ENCODE measurements at regions not wholly inside any gene's neighbourhood (a gene's known extent, or its start where the extent isn't known, plus 50 kb on each side); places are given as distances from the start of the nearest gene placed in this dataset.

GRCh38 chr12:61011767-61012423 is 1248.3 kb upstream of the USP15 start:
- TF ChIP-seq, protein P1, sequence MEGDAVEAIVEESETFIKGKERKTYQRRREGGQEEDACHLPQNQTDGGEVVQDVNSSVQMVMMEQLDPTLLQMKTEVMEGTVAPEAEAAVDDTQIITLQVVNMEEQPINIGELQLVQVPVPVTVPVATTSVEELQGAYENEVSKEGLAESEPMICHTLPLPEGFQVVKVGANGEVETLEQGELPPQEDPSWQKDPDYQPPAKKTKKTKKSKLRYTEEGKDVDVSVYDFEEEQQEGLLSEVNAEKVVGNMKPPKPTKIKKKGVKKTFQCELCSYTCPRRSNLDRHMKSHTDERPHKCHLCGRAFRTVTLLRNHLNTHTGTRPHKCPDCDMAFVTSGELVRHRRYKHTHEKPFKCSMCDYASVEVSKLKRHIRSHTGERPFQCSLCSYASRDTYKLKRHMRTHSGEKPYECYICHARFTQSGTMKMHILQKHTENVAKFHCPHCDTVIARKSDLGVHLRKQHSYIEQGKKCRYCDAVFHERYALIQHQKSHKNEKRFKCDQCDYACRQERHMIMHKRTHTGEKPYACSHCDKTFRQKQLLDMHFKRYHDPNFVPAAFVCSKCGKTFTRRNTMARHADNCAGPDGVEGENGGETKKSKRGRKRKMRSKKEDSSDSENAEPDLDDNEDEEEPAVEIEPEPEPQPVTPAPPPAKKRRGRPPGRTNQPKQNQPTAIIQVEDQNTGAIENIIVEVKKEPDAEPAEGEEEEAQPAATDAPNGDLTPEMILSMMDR (IDR thresholded peaks at IDR 0.05; ENCODE audit: insufficient read depth, missing control alignments), result no peak
- FAIRE-seq (no peak), DNase-seq (ENCODE audit: insufficient read length, low spot score) (no peak)

GRCh38 chr12:61018571-61018970 is 1241.6 kb upstream of the USP15 start:
- DNase-seq (ENCODE audit: insufficient read length, low spot score) (no peak), FAIRE-seq (no peak)
- TF ChIP-seq, protein P1 (IDR thresholded peaks at IDR 0.05; ENCODE audit: insufficient read depth, missing control alignments), result no peak

- FAIRE-seq, result no peak
- TF ChIP-seq, protein P1 (IDR thresholded peaks at IDR 0.05; ENCODE audit: insufficient read depth, missing control alignments), result no peak
- DNase-seq (ENCODE audit: insufficient read length, low spot score), result no peak
These were observed 1237.0 kb upstream of the USP15 start for GRCh38 chr12:61023231-61023630.

DNA sequence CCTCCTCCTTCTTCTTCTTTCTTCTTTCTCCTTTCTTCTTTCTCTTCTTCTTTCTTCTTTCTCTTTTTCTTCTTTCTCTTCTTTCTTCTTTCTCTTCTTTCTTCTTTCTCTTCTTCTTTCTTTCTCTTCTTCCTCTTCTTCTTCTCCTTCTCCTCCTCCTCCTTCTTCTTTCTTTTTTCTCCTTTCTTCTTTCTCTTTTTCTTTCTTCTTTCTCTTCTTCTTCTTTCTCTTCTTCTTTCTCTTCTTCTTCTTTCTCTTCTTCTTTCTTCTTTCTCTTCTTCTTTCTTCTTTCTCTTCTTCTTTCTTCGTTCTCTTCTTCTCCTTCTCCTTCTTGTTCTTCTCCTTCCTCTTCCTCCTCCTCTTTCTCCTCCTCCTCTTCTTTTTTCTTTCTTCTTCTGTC is 1230.7 kb upstream of the USP15 start:
- FAIRE-seq (no peak), DNase-seq (ENCODE audit: insufficient read length, low spot score) (no peak)
- TF ChIP-seq, protein P1 (IDR thresholded peaks at IDR 0.05; ENCODE audit: insufficient read depth, missing control alignments), result no peak

- FAIRE-seq (no peak), DNase-seq (ENCODE audit: insufficient read length, low spot score) (no peak)
- TF ChIP-seq, protein P1 (IDR thresholded peaks at IDR 0.05; ENCODE audit: insufficient read depth, missing control alignments), result no peak
These were observed 1222.4 kb upstream of the USP15 start for GRCh38 chr12:61037792-61038191.

DNA sequence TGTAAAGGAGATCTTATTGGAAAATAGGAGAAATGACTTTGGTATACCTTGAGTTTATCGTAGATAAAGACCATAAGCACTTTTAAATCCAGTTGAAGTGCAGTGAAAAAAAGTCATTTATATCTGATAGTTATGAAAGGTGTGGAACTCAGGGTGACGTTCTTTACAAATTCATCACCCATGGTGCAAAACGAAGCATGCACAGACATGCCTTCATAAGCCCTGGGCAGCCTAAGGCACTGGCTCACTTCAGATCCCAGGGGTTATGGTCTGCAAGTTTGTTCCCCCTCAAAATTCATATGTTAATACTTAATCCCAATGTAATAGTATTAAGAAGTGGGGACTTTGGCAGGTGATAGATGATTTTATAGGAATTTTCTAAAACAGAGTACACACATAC is 1216.4 kb upstream of the USP15 start:
- DNase-seq (ENCODE audit: insufficient read length, low spot score) (no peak), FAIRE-seq (no peak)
- TF ChIP-seq, protein P1 (IDR thresholded peaks at IDR 0.05; ENCODE audit: insufficient read depth, missing control alignments), result no peak

DNA sequence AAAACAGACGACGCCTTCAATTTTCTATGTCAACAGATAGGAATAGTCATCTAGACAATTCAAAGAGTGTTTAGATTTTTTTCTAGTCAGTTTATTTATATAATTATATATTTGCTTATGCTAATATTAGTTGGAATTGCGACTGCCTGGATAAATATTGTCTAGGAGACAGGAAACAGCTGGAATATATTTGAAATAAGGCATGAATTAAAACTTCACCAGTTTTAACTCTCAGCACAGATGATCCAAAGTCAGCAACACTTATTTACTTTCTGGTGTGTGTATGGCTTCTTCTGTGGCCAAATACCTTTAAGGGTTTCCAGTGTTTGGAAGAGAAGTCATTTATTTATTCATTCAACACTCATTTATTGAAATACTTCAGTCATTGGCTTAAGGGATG is 1215.4 kb upstream of the USP15 start:
- TF ChIP-seq, protein P1 (IDR thresholded peaks at IDR 0.05; ENCODE audit: insufficient read depth, missing control alignments), result no peak
- DNase-seq (ENCODE audit: insufficient read length, low spot score) (no peak), FAIRE-seq (no peak)
